Daoy (cell line): ENCODE measurements at regions not wholly inside any gene's neighbourhood (a gene's known extent, or its start where the extent isn't known, plus 50 kb on each side); places are given as distances from the start of the nearest gene placed in this dataset.
"Not testable (repeated sequence)": the region's sequence is repeated elsewhere in the genome, so short reads cannot be mapped to it uniquely, and the experiment has no call there.

Experiments used
- DNase-seq: peaks from one replicate; pipeline ENCODE4 v3.0.0-alpha.2; 2015; ENCODE audit warnings: low read depth

DNA sequence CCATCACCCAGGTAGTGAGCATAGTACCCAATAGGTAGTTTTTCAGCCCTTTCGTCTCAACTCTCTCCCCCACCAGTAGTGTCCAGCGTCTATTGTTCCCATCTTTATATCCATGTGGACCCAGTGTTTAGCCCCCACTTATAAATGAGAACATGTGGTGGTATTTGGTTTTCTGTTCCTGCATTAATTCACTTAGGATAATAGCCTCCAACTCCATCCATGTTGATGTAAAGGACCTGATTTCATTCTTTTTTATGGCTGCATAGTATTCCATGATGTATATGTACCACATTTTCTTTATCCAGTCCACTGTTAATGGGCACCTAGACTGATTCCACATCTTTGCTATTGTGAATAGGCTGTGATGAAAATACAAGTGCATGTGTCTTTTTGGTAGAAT lies 51.3 kb downstream of the NACA2 start:
- DNase-seq = not testable (repeated sequence)

DNA sequence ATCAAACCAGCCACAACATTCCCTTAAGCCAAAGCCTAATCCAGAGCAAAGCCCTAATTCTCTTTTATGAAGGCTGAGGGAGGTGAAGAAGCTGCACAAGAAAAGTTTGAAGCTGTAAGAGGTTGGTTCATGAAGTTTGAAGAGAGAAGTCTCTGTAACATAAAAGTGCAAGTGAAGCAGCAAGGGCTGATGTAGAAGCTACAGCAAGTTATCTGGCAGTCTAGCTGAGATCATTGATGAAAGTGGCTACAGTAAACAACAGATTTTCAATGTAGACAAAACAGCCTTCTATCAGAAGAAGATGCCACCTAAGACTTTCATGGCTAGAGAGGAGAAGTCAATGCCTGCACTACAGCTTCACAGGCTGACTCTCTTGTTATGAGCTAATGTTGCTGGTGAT lies 52.5 kb downstream of the NACA2 start:
- DNase-seq = no peak

DNA sequence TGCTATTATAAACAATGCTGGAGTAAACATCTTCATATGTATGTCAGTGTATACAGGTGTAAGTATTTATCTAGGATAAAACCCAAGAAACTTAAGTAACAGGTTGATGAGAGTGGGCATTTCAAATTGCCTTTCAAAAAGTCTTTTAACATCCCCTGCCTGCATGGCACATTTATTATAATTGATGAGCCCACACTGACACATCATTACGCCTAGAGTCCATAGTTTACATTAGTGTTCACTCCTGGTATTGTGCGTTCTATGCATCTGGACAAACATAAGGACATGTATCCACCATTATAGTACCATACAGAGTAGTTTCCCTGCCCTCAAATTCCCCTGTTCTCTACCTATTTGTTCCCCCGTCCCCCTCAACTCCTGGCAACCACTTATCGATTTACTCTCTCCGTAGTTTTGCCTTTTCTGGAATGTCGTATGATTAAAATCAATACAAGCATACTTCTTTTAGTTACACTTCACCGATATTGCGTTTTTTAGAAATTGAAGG lies 53.7 kb downstream of the NACA2 start:
- DNase-seq = no peak

DNA sequence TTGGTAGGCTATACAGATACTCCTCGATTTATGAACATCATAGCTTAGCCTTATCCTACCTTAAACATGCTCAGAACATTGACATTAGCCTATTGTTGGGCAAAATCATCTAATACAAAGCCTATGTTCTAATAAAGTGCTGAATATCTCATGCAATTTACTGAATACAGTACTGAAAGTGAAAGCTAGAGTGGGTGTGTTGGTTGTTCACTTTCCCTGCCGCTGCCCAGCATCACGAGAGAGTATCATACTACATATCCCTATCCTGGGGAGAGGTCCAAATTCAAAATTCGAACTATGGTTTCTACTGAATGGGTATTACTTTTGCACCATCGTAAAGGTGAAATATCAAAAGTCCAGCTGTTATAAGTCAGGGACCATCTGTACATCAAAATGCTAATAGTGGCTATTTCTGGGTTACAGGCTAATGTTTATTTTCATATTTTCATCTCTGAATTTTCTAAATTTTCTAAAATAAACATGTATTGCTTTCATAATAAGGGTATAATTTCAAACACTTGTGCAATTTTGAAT lies 54.5 kb downstream of the NACA2 start:
- peak; percentile 29 for DNase-seq
